Stimulated activated CD8-positive, alpha-beta memory T cell treated with anti-CD3 and anti-CD28 coated beads, Interleukin-15, amount 100 ng/mL, for 48 hours (primary cell): ENCODE measurements at regions not wholly inside any gene's neighbourhood (a gene's known extent, or its start where the extent isn't known, plus 50 kb on each side); places are given as distances from the start of the nearest gene placed in this dataset.

ENCODE experiments used
- DNase-seq, 2 donors: peaks; one replicate each; pipeline ENCODE4 v3.0.0-alpha.2; 2020; ENCODE audit warnings: low read depth in 2 of 2

GRCh38 chr13:79668201-79668752, 187.3 kb downstream of the NDFIP2 start:
- no peak for DNase-seq

- DNase-seq, result no peak
Measured at GRCh38 chr13:79667771-79668170, 186.8 kb downstream of the NDFIP2 start.

DNA sequence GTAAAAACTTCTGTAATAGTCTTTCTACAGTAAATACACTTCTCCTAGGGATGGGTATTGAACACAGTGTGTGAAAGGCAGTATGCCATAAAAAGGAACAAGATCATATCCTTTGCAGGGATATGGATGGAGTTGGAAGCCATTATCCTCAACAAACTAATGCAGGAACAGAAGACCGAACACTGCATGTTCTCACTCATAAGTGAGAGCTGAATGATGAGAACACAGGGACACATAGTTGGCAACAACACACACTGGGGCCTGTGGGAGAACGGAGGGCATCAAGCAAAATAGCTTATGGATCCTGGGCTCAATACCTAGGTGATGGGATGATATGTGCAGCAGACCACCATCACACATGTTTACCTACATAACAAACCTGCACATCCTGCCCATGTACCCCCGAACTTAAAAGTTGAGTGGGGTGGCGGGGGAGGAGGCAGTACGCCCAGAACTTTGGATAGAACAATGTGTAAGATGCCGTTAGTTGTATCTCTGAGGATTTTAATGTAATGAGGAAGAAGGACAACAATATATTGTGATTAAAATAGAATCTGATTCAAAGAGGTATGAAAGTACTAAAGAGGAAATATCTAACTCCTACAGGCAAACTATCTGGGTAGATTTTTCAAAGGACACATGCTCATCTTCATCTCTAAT, 183.2 kb downstream of the NDFIP2 start:
- DNase-seq, result no peak

DNA sequence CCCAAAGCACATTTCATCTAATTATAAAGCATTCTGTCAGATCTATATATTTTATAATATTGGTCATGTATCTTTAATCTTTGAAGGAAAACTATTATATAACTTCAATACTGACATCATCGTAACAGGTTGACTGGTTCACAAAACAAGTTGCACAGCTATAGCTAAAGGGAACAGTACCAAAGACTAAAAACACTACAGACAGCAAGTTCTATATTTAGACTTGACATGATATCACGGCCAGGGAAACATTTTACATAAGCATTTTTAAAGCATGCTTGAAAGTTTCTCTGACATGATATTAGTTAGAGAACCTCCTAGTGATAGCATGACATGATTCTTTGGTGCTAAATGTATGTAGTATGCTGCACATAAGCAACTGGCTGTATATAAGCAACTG, 182.5 kb downstream of the NDFIP2 start:
- DNase-seq, result no peak

DNA sequence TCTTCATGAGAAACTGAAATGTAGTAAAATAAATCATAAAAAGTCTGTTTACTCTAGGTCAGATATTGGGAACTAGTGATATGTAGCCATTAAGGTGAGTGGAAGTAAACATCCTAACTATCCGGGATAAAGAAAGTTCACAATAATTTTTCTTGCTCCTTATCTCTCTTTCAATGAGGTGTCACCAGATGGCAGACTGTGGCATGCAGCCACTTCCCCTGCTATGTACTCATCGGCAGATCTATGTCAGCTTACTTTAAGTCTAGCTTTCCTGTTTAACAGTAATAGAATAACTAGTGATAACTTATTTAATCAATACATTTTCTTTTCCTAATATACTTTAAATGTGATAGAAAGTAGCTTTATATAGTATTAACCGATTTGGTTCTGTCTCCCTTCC, 181.9 kb downstream of the NDFIP2 start:
- no peak for DNase-seq

DNA sequence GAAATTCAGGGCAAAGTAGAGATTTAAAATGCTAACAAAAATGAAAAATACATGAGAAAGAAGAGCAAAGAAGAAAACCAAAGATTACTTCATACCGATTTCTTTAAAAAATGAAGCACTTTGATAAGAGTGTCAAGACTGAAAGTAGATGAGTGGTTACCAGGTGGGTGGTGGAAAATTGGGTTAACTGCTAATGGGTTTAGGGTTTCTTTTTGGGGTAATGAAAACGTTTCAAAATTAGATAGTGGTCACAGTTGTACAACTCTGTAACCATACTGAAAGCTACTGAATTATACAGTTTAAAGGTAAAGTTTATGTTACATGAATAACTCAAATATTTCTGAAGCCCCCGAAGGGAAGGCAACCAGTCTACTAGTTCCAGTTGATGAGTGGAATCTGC, 179.4 kb downstream of the NDFIP2 start:
- DNase-seq, result no peak

DNA sequence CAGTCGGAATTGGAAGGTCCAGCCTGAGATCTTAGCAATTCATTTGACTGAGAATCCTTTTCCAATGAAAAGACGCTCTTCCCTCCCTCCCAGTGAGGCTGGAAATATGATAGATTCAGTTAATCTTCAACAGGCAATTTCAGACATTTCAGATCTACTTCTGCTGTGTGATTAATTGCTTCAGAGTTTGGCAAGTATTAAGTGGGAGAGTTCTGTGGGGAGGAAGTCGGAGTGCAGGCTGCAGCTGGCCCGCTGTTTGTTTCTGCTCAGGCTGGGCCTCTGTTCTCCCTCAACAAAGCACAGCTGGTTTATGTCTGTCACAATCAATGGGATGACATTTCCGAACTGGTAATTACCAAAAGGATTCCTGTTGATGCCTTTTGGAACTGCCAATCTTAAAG, 178.2 kb downstream of the NDFIP2 start:
- DNase-seq, result no peak

DNA sequence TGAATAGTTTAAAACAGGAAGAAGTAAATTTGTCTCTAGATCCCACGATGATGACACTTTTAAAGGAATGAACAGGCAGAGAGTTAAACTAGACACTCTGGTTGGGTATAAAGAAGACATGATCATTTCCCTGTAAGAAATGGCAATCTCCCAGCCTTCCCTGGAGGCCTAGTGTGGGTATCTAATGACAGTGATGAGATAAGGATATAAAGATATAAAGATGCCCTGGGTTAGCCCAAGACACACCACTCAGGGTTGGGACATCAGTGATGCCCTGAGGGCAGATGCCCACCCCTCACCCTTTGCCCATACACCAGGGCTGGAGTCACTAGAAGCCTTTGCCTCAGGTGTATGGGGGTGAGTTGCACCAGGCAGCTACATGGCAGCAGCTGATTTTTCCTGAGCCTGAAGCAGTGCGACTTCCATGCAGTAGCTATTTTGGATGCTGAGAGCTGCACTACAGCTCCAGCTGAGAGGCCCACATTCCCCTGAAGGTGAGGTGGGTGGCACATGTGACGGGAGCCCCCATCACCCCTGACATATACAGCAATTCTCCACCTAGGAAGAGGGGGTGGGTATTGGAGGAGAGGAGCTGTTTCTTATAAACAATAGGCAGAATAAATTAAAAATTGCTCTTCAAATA, 177.5 kb downstream of the NDFIP2 start:
- DNase-seq, result no peak

DNA sequence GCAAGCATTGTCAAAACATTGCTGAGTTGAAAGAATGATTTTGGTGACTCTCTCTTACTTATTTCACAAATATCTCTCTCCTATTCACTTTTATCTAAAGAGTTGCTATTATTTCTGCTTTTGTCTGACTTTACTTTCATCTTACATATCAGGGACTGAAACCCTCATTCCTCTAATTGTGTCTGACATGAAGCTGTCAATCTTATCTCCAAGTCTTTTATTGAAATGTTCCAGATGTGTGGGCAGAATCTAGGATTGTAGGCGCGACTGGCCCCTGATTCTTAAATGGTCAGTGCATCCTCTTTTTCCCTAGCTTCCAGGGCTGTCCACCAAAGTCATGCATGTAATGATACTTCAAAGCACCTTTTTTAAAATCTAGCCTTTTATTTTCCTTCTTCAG, 174.6 kb downstream of the NDFIP2 start:
- no peak for DNase-seq

DNA sequence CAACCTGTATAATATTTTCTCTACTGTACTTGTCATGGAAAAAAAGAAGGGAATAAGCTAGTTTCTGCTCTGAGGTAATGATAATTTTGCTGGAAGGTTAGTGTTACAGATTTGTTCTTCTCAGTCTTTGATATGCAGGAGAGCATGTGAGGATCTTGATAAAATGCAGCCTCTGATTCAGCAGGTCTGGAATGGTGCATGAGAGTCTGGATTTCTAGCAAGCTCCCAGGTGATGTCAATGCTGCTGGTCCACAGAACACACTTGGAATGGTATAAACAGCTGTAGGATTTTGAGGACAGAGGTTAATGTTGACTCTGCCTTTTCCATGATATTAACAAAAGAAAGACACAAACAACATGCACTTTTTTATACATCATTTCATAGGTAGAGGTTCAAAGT, 173.6 kb downstream of the NDFIP2 start:
- DNase-seq, result no peak

DNA sequence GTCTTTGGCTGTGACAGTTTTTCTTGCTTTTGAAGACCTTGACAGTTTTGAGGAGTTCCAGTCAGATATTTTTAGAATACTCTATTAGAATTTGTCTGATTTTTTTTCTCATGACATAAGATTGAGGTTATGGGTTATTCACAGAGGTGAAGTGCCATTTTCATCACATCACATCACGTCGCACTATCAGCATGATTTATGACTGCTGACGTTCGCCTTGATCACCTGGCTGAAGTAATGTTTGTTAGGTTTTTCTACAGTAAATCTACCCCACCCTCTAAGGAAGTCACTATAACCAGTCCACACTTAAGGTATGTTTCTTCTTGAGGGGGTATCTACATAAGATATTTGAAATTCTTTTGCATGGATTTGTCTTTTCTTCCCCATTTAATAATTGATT, 169.7 kb downstream of the NDFIP2 start:
- no peak for DNase-seq

GRCh38 chr13:79648191-79648590, 167.2 kb downstream of the NDFIP2 start:
- no peak for DNase-seq

DNA sequence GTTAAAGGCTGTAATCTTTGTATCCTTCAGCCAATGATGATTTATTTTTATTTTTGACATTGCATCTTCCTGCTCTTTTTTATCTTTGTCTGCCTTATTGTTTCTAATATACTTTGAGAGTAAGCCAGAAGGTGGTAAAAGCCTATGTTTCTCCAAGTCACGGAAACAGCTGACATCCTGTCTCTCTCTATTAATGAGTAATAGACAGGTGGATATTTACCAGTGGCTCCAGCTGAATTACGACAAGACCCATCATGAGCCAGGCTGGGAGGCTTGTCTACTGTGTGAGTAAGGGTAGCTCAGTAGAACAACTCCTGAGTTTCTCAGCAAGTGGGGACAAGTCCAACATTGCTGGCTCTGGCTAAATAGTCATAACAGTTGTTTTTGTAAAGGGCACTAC, 166.6 kb downstream of the NDFIP2 start:
- DNase-seq, result no peak

DNA sequence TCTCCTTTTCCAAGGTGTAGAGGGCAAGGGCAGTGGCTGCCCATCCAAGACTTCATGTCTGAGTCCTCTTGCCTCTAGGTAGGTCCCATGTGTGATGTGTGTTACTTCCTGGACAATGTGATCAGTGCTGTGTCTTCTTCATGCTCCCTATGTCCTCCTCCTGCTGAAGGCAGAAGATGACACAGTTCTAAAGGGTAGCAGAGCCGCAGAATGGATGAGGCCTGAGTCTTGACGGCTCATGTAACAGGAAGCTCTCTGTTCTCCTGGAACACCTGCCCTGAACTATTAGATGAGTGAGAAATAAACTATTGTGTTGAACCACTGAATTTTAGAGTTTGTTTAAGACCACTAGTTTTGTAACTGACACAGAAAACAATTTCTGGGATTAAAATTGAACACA, 165.9 kb downstream of the NDFIP2 start:
- DNase-seq, result no peak

DNA sequence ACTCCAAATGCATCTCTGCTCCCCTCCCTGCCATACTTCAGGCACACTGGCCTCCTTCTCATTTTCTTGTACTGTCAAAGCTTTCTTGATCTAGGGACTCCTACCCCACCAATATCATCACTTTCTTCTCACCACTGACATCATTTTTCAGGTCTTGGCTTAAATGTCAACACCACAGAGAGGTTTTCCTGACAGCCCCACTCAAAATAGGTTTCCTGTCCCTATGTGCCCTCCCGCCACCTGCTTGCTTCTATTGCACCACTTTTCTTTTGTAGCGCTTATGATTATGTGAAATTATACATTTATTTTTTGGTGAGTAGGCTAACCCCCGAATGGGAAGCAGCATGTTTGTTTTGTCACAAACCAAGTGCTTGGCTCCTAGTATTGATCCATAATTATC, 164.6 kb downstream of the NDFIP2 start:
- DNase-seq, result no peak

DNA sequence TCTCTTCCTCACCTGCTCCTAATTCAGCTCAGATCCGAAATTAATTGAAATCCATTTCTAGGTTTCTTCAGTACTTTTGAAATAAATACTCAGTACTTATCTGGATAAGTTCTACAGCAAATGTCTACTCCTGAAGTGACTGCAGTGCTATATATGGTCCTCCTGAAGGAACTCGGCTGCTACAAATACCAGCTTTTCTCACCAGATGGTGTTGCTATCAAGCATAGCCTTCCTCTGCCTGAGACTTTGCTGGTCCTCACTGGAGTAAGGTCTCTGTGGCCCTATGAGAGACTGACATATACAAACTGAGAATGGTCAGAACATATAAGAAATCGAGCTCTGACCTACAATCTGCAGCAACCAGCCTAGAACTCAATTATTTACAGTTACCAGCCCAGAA, 161.6 kb downstream of the NDFIP2 start:
- DNase-seq, result no peak

DNA sequence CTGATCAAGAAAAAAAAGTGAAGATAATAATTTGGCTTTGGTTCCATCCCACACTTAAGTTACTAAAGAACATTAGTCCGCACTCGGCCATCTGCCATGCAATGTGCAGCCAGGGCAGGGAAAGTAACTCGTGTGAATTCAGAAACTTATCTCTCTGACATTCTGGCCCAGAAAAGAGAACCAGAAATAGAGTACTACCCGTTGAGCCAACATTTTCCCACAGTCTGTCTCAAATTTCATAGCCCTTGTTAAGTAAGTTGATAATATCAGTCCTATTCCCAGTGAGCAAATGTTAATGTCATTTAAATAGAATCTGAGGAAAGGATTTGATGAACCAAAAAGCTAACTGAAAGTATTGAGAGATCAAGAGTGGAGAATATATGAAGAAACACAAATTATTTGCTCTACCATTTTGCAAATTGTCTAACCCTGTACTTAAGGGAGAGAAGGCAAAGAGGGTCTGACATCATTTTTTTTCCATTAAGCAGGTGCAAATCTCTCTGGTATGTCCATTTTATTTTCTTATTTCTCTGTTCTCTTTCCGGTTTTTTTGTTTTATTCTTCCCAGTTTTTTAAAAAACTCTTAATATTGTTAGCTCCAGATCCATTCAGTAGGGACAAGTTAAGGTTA, 156.3 kb downstream of the NDFIP2 start:
- no peak for DNase-seq

DNA sequence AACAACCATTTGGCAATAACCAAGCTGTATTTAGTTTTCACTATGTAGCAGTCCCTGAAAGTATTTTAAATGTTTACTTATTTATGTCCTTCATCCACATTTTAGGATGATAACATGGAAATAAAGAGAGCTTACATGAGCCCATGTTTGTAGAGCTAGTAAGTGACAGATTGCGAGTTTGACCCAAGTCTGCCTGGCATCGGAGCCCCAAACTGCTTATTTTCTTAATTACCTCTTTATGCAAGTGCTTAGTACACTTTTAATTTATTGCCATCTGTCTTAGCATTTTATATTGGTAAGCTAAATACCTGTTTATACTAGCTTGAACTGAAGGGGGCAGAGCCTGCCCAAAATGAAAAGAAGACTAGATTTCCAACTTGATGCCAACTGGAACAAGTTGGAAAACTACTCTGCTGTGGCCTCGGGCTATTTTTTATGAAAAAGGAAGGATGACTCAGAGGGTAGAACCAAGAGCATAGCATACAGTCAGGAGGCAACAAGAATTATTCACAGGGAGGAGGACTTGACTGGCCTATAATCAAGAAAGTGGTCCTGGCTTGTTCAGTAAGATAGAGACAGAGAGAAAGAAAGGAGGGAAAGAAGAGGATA, 150.2 kb downstream of the NDFIP2 start:
- DNase-seq, result no peak

GRCh38 chr13:79628463-79628862, 147.5 kb downstream of the NDFIP2 start:
- DNase-seq, result no peak

GRCh38 chr13:79626924-79627323, 146.0 kb downstream of the NDFIP2 start:
- DNase-seq, result no peak

GRCh38 chr13:79625517-79625916, 144.6 kb downstream of the NDFIP2 start:
- DNase-seq, result no peak

GRCh38 chr13:79621902-79622301, 140.9 kb downstream of the NDFIP2 start:
- no peak for DNase-seq

DNA sequence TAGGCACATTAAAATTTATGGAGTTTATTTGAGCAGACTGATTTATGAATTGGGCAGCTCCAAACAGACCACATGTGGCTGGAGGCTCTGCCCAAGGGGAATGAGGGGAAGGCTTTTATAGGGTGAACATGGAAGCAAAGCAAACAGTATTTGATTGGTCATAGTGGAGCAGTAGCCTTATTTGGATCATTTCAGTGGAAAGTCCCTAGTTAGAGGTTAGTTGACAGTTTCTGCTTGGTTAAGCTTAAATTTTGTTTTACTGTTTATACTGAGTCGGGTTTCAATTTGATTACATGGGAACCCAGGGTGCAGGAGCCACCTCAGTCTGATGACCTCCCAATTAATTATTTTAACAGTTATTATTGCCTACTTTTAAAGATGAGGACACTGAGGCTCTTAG, 140.5 kb downstream of the NDFIP2 start:
- no peak for DNase-seq
